ENCODE measurements at regions not wholly inside any gene's neighbourhood (a gene's known extent, or its start where the extent isn't known, plus 50 kb on each side); places are given as distances from the start of the nearest gene placed in this dataset.

- DNase-seq (ENCODE audit: extremely low read depth in 1 of 2, low read depth in 1 of 2) = no peak
These were observed 91.6 kb downstream of the TTC32 start for GRCh38 chr2:19810148-19810547.

GRCh38 chr2:19809206-19809605 lies 92.6 kb downstream of the TTC32 start:
- no peak for DNase-seq (ENCODE audit: extremely low read depth in 1 of 2, low read depth in 1 of 2)

- DNase-seq (ENCODE audit: extremely low read depth in 1 of 2, low read depth in 1 of 2) = no peak
These were observed 93.9 kb downstream of the TTC32 start for GRCh38 chr2:19807866-19808265.

- no peak for DNase-seq (ENCODE audit: extremely low read depth in 1 of 2, low read depth in 1 of 2)
These were observed 94.4 kb downstream of the TTC32 start for GRCh38 chr2:19807346-19807745.

- no peak for DNase-seq (ENCODE audit: extremely low read depth in 1 of 2, low read depth in 1 of 2)
These were observed 95.2 kb downstream of the TTC32 start for GRCh38 chr2:19806591-19806990.

- DNase-seq (ENCODE audit: extremely low read depth in 1 of 2, low read depth in 1 of 2) = no peak
These were observed 95.7 kb downstream of the TTC32 start for GRCh38 chr2:19806131-19806530.

GRCh38 chr2:19805266-19805665 lies 96.5 kb downstream of the TTC32 start:
- DNase-seq (ENCODE audit: extremely low read depth in 1 of 2, low read depth in 1 of 2) = no peak

- DNase-seq (ENCODE audit: extremely low read depth in 1 of 2, low read depth in 1 of 2) = no peak
These were observed 97.0 kb downstream of the TTC32 start for GRCh38 chr2:19804639-19805260.

GRCh38 chr2:19802086-19802841 lies 99.5 kb downstream of the TTC32 start:
- DNase-seq (ENCODE audit: extremely low read depth in 1 of 2, low read depth in 1 of 2) = no peak

GRCh38 chr2:19801367-19802080 lies 100.3 kb downstream of the TTC32 start:
- no peak for DNase-seq (ENCODE audit: extremely low read depth in 1 of 2, low read depth in 1 of 2)

GRCh38 chr2:19800796-19801195 lies 101.0 kb downstream of the TTC32 start:
- DNase-seq (ENCODE audit: extremely low read depth in 1 of 2, low read depth in 1 of 2) = no peak

- DNase-seq (ENCODE audit: extremely low read depth in 1 of 2, low read depth in 1 of 2) = no peak
These were observed 101.7 kb downstream of the TTC32 start for GRCh38 chr2:19799881-19800780.

GRCh38 chr2:19797871-19798270 lies 103.9 kb downstream of the TTC32 start:
- no peak for DNase-seq (ENCODE audit: extremely low read depth in 1 of 2, low read depth in 1 of 2)

GRCh38 chr2:19797243-19797810 lies 104.5 kb downstream of the TTC32 start:
- DNase-seq (ENCODE audit: extremely low read depth in 1 of 2, low read depth in 1 of 2) = no peak

GRCh38 chr2:19796035-19796695 lies 105.6 kb downstream of the TTC32 start:
- DNase-seq (ENCODE audit: extremely low read depth in 1 of 2, low read depth in 1 of 2) = no peak

GRCh38 chr2:19793132-19793750 lies 108.5 kb downstream of the TTC32 start:
- DNase-seq (ENCODE audit: extremely low read depth in 1 of 2, low read depth in 1 of 2) = no peak

- DNase-seq (ENCODE audit: extremely low read depth in 1 of 2, low read depth in 1 of 2) = no peak
These were observed 111.5 kb downstream of the TTC32 start for GRCh38 chr2:19790291-19790690.

GRCh38 chr2:19787134-19787533 lies 114.6 kb downstream of the TTC32 start:
- DNase-seq (ENCODE audit: extremely low read depth in 1 of 2, low read depth in 1 of 2) = no peak

GRCh38 chr2:19786408-19787058 lies 115.2 kb downstream of the TTC32 start:
- no peak for DNase-seq (ENCODE audit: extremely low read depth in 1 of 2, low read depth in 1 of 2)

Data from activated CD8-positive, alpha-beta memory T cell treated with anti-CD3 and anti-CD28 coated beads for 1 hour (primary cell).